Activated CD4-positive, alpha-beta T cell treated with anti-CD3 and anti-CD28 coated beads for 36 hours (primary cell): ENCODE measurements at regions not wholly inside any gene's neighbourhood (a gene's known extent, or its start where the extent isn't known, plus 50 kb on each side); places are given as distances from the start of the nearest gene placed in this dataset.
"Not testable (repeated sequence)": the region's sequence is repeated elsewhere in the genome, so short reads cannot be mapped to it uniquely, and the experiment has no call there.

Source experiments
- ATAC-seq: fragments of 200-7000 bp; cut with Tn5 transposase; one replicate; pipeline ENCODE4 v1.10.0; 2021; ENCODE audit warnings: mild to moderate bottlenecking, moderate library complexity
- CTCF ChIA-PET: fragments of 350-600 bp; sonication (Branson Sonifier 250); formaldehyde crosslinking; loops from one replicate; lab custom pipeline; 2021; ENCODE audit warnings: antibody characterized with exemption; lab: Charles Lee
- POLR2A ChIA-PET: fragments of 350-600 bp; sonication (Branson Sonifier 250); formaldehyde crosslinking; loops from one replicate; lab custom pipeline; 2021; ENCODE audit warnings: antibody characterized with exemption, inconsistent platforms; lab: Charles Lee
- DNase-seq: peaks from one replicate; pipeline ENCODE4 v3.0.0-alpha.2; 2020
- H3K27ac Mint-ChIP-seq: one replicate; pipeline ENCODE4 v1.8.0; 2021; ENCODE audit warnings: mixed read lengths
- H3K27me3 Mint-ChIP-seq: one replicate; pipeline ENCODE4 v1.8.0; 2021; ENCODE audit warnings: mixed read lengths
- H3K36me3 Mint-ChIP-seq: one replicate; pipeline ENCODE4 v1.8.0; 2021; ENCODE audit warnings: low read depth, mixed read lengths
- H3K4me1 Mint-ChIP-seq: one replicate; pipeline ENCODE4 v1.8.0; 2021; ENCODE audit warnings: mixed read lengths
- H3K4me3 Mint-ChIP-seq: one replicate; pipeline ENCODE4 v1.8.0; 2021; ENCODE audit warnings: mild to moderate bottlenecking, moderate library complexity, mixed read lengths
- H3K9me3 Mint-ChIP-seq: one replicate; pipeline ENCODE4 v1.8.0; 2021; ENCODE audit warnings: low read depth, mixed read lengths
- intact Hi-C, 2 experiments: fragments of 100-400 bp; cut with DNase I in 1 of 2; cut with micrococcal nuclease in 1 of 2; formaldehyde crosslinking; loops; one replicate each; pipeline versions ENCODE4 v1.14.2 to v1.15.1; 2022 to 2024; cut with DNase I, micrococcal nuclease

- no peaks in the 10 kb centered on the region for H3K36me3 Mint-ChIP-seq
- intact Hi-C loops, result no loop called here
- no peak for ATAC-seq
- ChIA-PET CTCF (no interaction called here), POLR2A (no interaction called here)
- no peaks in the 10 kb centered on the region for H3K9me3 Mint-ChIP-seq
- no peak overlapping the region for H3K27ac Mint-ChIP-seq
- no peaks in the 10 kb centered on the region for H3K4me1 Mint-ChIP-seq
- H3K4me3 Mint-ChIP-seq, result no peak overlapping the region
- DNase-seq, result no peak
- H3K27me3 Mint-ChIP-seq, result no peaks in the 10 kb centered on the region
Measured at GRCh38 chr7:10780400-10780747, 193.3 kb upstream of the PHF14 start.

GRCh38 chr7:10786976-10787375 lies 186.7 kb upstream of the PHF14 start:
- CTCF ChIA-PET, POLR2A ChIA-PET, H3K4me3 Mint-ChIP-seq, H3K27me3 Mint-ChIP-seq, ATAC-seq, H3K9me3 Mint-ChIP-seq, DNase-seq, H3K4me1 Mint-ChIP-seq, intact Hi-C loops, H3K36me3 Mint-ChIP-seq, H3K27ac Mint-ChIP-seq: not testable (repeated sequence)

- no peak for DNase-seq
- H3K27ac Mint-ChIP-seq, result no peak overlapping the region
- H3K27me3 Mint-ChIP-seq, result no peaks in the 10 kb centered on the region
- H3K4me3 Mint-ChIP-seq, result no peak overlapping the region
- H3K36me3 Mint-ChIP-seq, result no peaks in the 10 kb centered on the region
- CTCF ChIA-PET, result no interaction called here
- ATAC-seq, result no peak
- intact Hi-C loops, result no loop called here
- no peaks in the 10 kb centered on the region for H3K4me1 Mint-ChIP-seq
- no peaks in the 10 kb centered on the region for H3K9me3 Mint-ChIP-seq
- POLR2A ChIA-PET, result no interaction called here
Measured at GRCh38 chr7:10789170-10789569, 184.5 kb upstream of the PHF14 start.

GRCh38 chr7:10790910-10791309 lies 182.8 kb upstream of the PHF14 start:
- no peaks in the 10 kb centered on the region for H3K4me1 Mint-ChIP-seq
- POLR2A ChIA-PET, result no interaction called here
- intact Hi-C loops, result no loop called here
- CTCF ChIA-PET, result no interaction called here
- H3K4me3 Mint-ChIP-seq, result no peak overlapping the region
- ATAC-seq (no peak), DNase-seq (no peak)
- H3K9me3 Mint-ChIP-seq, result no peaks in the 10 kb centered on the region
- H3K27ac Mint-ChIP-seq, result no peak overlapping the region
- H3K27me3 Mint-ChIP-seq, result no peaks in the 10 kb centered on the region
- H3K36me3 Mint-ChIP-seq, result no peaks in the 10 kb centered on the region

- intact Hi-C loops, result no loop called here
- ATAC-seq, result no peak
- H3K4me1 Mint-ChIP-seq, result no peaks in the 10 kb centered on the region
- H3K27me3 Mint-ChIP-seq, result no peaks in the 10 kb centered on the region
- DNase-seq, result no peak
- H3K9me3 Mint-ChIP-seq, result no peaks in the 10 kb centered on the region
- H3K4me3 Mint-ChIP-seq, result no peak overlapping the region
- ChIA-PET POLR2A (no interaction called here), CTCF (no interaction called here)
- H3K27ac Mint-ChIP-seq, result no peak overlapping the region
- no peaks in the 10 kb centered on the region for H3K36me3 Mint-ChIP-seq
Measured at GRCh38 chr7:10793995-10794775, 179.5 kb upstream of the PHF14 start.

- Mint-ChIP-seq H3K27me3 (no peaks in the 10 kb centered on the region), H3K36me3 (no peaks in the 10 kb centered on the region), H3K4me1 (no peaks in the 10 kb centered on the region), H3K4me3 (no peak overlapping the region), H3K27ac (no peak overlapping the region), H3K9me3 (no peaks in the 10 kb centered on the region)
- no peak for DNase-seq
- no peak for ATAC-seq
- ChIA-PET CTCF (interaction anchor here (0.6 kb wide), 1 partner anchor 14 kb away, joined by 3 read pairs; no protein-coding TSS in a partner anchor), POLR2A (no interaction called here)
- intact Hi-C loops, result no loop called here
Measured at GRCh38 chr7:10797157-10797556, 176.5 kb upstream of the PHF14 start.

GRCh38 chr7:10798044-10798443 lies 175.6 kb upstream of the PHF14 start:
- Mint-ChIP-seq H3K4me3 (no peak overlapping the region), H3K27ac (no peak overlapping the region), H3K36me3 (no peaks in the 10 kb centered on the region), H3K9me3 (no peaks in the 10 kb centered on the region), H3K27me3 (no peaks in the 10 kb centered on the region), H3K4me1 (no peaks in the 10 kb centered on the region)
- no peak for ATAC-seq
- ChIA-PET POLR2A (no interaction called here), CTCF (no interaction called here)
- DNase-seq, result no peak
- intact Hi-C loops, result no loop called here

GRCh38 chr7:10799475-10799874 lies 174.2 kb upstream of the PHF14 start:
- ChIA-PET CTCF (interaction anchor here (0.9 kb wide), 1 partner anchor 17 kb away, joined by 3 read pairs; no protein-coding TSS in a partner anchor), POLR2A (no interaction called here)
- Mint-ChIP-seq H3K4me3 (no peak overlapping the region), H3K27ac (no peak overlapping the region), H3K36me3 (no peaks in the 10 kb centered on the region), H3K27me3 (no peaks in the 10 kb centered on the region), H3K4me1 (no peaks in the 10 kb centered on the region), H3K9me3 (no peaks in the 10 kb centered on the region)
- no peak for ATAC-seq
- intact Hi-C loops, result no loop called here
- no peak for DNase-seq

GRCh38 chr7:10802011-10802410 lies 171.7 kb upstream of the PHF14 start:
- no peaks in the 10 kb centered on the region for H3K9me3 Mint-ChIP-seq
- no peaks in the 10 kb centered on the region for H3K4me1 Mint-ChIP-seq
- ATAC-seq (no peak), DNase-seq (no peak)
- H3K27ac Mint-ChIP-seq, result no peak overlapping the region
- CTCF ChIA-PET, result interaction anchor here (1.5 kb wide), 1 partner anchor 11 kb away, joined by 3 read pairs; no protein-coding TSS in a partner anchor
- no peaks in the 10 kb centered on the region for H3K36me3 Mint-ChIP-seq
- H3K4me3 Mint-ChIP-seq, result no peak overlapping the region
- no peaks in the 10 kb centered on the region for H3K27me3 Mint-ChIP-seq
- intact Hi-C loops, result no loop called here
- POLR2A ChIA-PET, result no interaction called here

- Mint-ChIP-seq H3K4me3 (no peak overlapping the region), H3K27me3 (no peaks in the 10 kb centered on the region), H3K36me3 (no peaks in the 10 kb centered on the region), H3K9me3 (no peaks in the 10 kb centered on the region), H3K27ac (no peak overlapping the region), H3K4me1 (no peaks in the 10 kb centered on the region)
- DNase-seq (no peak), ATAC-seq (no peak)
- CTCF ChIA-PET, result interaction anchor here (1.5 kb wide), 1 partner anchor 11 kb away, joined by 3 read pairs; no protein-coding TSS in a partner anchor
- intact Hi-C loops, result no loop called here
- POLR2A ChIA-PET, result no interaction called here
Measured at GRCh38 chr7:10802526-10802925, 171.1 kb upstream of the PHF14 start.

GRCh38 chr7:10803720-10804119 lies 170.0 kb upstream of the PHF14 start:
- H3K4me1 Mint-ChIP-seq, result no peaks in the 10 kb centered on the region
- no peak overlapping the region for H3K27ac Mint-ChIP-seq
- no peaks in the 10 kb centered on the region for H3K36me3 Mint-ChIP-seq
- H3K9me3 Mint-ChIP-seq, result no peaks in the 10 kb centered on the region
- DNase-seq, result no peak
- ChIA-PET POLR2A (no interaction called here), CTCF (interaction anchor here (0.6 kb wide), 1 partner anchor 1298 kb away, joined by 3 read pairs; no protein-coding TSS in a partner anchor)
- H3K27me3 Mint-ChIP-seq, result no peaks in the 10 kb centered on the region
- no peak overlapping the region for H3K4me3 Mint-ChIP-seq
- intact Hi-C loops, result no loop called here
- ATAC-seq, result no peak

- ATAC-seq (no peak), DNase-seq (no peak)
- Mint-ChIP-seq H3K4me3 (no peak overlapping the region), H3K9me3 (no peaks in the 10 kb centered on the region), H3K27ac (no peak overlapping the region), H3K36me3 (no peaks in the 10 kb centered on the region), H3K4me1 (no peaks in the 10 kb centered on the region), H3K27me3 (no peaks in the 10 kb centered on the region)
- ChIA-PET POLR2A (no interaction called here), CTCF (no interaction called here)
- intact Hi-C loops, result no loop called here
Measured at GRCh38 chr7:10804770-10805169, 168.9 kb upstream of the PHF14 start.
